ENCODE measurements at regions not wholly inside any gene's neighbourhood (a gene's known extent, or its start where the extent isn't known, plus 50 kb on each side); places are given as distances from the start of the nearest gene placed in this dataset.

DNA sequence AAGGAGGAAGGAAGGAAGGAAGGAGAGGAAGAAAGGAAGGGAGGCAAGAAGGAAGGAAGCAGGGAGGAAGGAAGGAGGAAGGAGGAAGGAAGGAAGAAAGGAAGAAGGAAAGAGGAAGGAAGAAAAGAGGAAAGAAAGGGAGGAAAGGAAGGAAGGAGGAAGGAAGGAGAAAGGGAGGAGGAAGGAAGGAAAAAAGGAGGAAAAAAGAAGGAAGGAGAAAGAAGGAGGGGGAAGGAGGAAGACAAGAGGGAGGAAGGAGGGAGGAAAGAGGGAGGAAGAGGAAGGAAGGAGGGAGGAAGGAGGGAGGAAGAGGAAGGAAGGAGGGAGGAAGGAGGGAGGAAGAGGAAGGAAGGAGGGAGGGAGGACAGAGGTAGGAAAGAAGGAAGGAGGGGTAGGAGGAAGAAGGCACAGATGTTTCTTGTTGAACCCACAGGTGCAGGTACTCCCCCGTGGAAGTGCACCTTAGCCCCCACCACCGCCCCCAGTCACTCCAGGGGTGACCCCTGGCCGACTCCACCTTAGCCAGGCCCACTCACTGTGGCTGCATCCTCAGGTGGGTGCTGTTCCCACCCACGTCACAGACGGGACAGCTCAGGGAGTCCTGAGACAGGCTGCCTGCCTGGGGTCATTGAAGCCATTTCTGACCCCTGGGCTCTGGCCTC, 57.9 kb upstream of the TTC34 start:
- intact Hi-C loops (cut with DNase I; ENCODE audit: low total_unique reads), result no loop called here
- Histone ChIP-seq H3K4me3 (no peak overlapping the region), H3K36me3 (ENCODE audit: low read depth, missing control alignments) (no peaks in the 10 kb centered on the region), H3K27me3 (no peaks in the 10 kb centered on the region), H3K27ac (no peak overlapping the region), H3K9me3 (no peaks in the 10 kb centered on the region), H3K4me1 (no peaks in the 10 kb centered on the region)
- WGBS, 2 donors, result 66 to 91% methylated on average over 3 to 5 of the region's 5 CpGs
- DNase-seq, result no peak
- no peak for TF ChIP-seq POLR2A (IDR thresholded peaks at IDR 0.05)
- TF ChIP-seq CTCF (IDR thresholded peaks at IDR 0.05), result no peak

- Histone ChIP-seq H3K27me3 (no peaks in the 10 kb centered on the region), H3K4me1 (no peaks in the 10 kb centered on the region), H3K4me3 (no peak overlapping the region), H3K36me3 (ENCODE audit: low read depth, missing control alignments) (no peaks in the 10 kb centered on the region), H3K9me3 (no peaks in the 10 kb centered on the region), H3K27ac (no peak overlapping the region)
- intact Hi-C loops (cut with DNase I; ENCODE audit: low total_unique reads), result no loop called here
- DNase-seq, result no peak
- 70 to 87% methylated on average over 4 to 11 of the region's 12 CpGs for WGBS, 2 donors
- TF ChIP-seq POLR2A (IDR thresholded peaks at IDR 0.05) (no peak), CTCF (IDR thresholded peaks at IDR 0.05) (no peak)
Measured at GRCh38 chr1:2859881-2860430, 58.5 kb upstream of the TTC34 start.

DNA sequence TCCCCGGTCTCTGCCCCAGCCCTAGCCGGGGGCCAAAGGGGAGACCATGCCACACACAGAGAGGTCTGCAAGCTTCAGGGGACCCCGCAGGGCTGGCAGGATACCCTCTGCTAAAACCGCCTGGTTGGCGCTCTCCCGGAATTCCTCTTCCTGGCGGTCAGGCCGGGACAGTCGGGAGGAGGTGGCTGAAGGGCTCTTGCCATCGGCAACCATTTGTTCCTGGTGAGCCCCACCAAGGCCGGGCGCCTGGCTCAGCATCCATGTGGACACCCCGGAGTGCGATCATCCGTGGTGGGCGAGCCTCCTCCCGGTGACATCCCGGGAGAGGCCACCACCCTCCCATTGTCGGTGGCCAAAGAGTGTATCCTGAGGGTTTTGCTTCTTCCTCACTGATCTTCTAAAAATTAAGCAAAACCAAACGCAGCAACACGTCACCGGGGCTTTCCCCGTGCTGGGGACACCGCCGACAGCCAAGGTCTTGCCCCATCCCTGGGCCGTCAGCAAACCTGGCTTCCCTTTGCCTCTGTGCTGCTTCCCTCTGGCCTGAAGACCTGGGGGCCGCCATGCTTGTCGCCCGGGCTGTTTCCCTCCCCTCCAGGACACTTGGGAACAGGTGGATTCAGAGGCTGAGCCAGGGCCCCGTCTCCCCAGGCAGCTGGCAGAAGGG, 59.1 kb upstream of the TTC34 start:
- no peak for DNase-seq
- Histone ChIP-seq H3K9me3 (no peaks in the 10 kb centered on the region), H3K27me3 (no peaks in the 10 kb centered on the region), H3K4me3 (no peak overlapping the region), H3K4me1 (no peaks in the 10 kb centered on the region), H3K27ac (no peak overlapping the region), H3K36me3 (ENCODE audit: low read depth, missing control alignments) (no peaks in the 10 kb centered on the region)
- no peak for TF ChIP-seq POLR2A (IDR thresholded peaks at IDR 0.05)
- no peak for TF ChIP-seq CTCF (IDR thresholded peaks at IDR 0.05)
- intact Hi-C loops (cut with DNase I; ENCODE audit: low total_unique reads), result no loop called here
- WGBS, 2 donors, result 90 to 96% methylated on average over 27 to 30 of the region's 30 CpGs

- intact Hi-C loops (cut with DNase I; ENCODE audit: low total_unique reads), result no loop called here
- H3K9me3 ChIP-seq, result no peaks in the 10 kb centered on the region
- no peaks in the 10 kb centered on the region for H3K36me3 ChIP-seq (ENCODE audit: low read depth, missing control alignments)
- H3K27ac ChIP-seq, result no peak overlapping the region
- no peaks in the 10 kb centered on the region for H3K27me3 ChIP-seq
- no peak overlapping the region for H3K4me3 ChIP-seq
- no peaks in the 10 kb centered on the region for H3K4me1 ChIP-seq
- TF ChIP-seq POLR2A (IDR thresholded peaks at IDR 0.05) (no peak), CTCF (IDR thresholded peaks at IDR 0.05) (no peak)
- DNase-seq, result no peak
- 85 to 92% methylated on average over 5 to 19 of the region's 19 CpGs for WGBS, 2 donors
Measured at GRCh38 chr1:2861143-2861987, 59.9 kb upstream of the TTC34 start.

All from testis (tissue), 2 donors.